ENCODE measurements at regions not wholly inside any gene's neighbourhood (a gene's known extent, or its start where the extent isn't known, plus 50 kb on each side); places are given as distances from the start of the nearest gene placed in this dataset.

- TF ChIP-seq YY1 (IDR thresholded peaks at IDR 0.05; ENCODE audit: insufficient read depth, insufficient read length) (no peak), ZNF274 (IDR thresholded peaks at IDR 0.05; ENCODE audit: low read depth, low read length) (no peak)
Measured at GRCh38 chr10:33704214-33704830, 369.9 kb upstream of the NRP1 start.

All from NT2/D1 (cell line).